NOMO-1 (cell line): ENCODE measurements at regions not wholly inside any gene's neighbourhood (a gene's known extent, or its start where the extent isn't known, plus 50 kb on each side); places are given as distances from the start of the nearest gene placed in this dataset.
"Not testable (repeated sequence)": the region's sequence is repeated elsewhere in the genome, so short reads cannot be mapped to it uniquely, and the experiment has no call there.

Source experiments
- DNase-seq, 2 experiments: peaks; one replicate each; lab custom pipeline; 2025; ENCODE audit not compliant: unreplicated experiment in 2 of 2; lab: John Stamatoyannopoulos, UW

DNA sequence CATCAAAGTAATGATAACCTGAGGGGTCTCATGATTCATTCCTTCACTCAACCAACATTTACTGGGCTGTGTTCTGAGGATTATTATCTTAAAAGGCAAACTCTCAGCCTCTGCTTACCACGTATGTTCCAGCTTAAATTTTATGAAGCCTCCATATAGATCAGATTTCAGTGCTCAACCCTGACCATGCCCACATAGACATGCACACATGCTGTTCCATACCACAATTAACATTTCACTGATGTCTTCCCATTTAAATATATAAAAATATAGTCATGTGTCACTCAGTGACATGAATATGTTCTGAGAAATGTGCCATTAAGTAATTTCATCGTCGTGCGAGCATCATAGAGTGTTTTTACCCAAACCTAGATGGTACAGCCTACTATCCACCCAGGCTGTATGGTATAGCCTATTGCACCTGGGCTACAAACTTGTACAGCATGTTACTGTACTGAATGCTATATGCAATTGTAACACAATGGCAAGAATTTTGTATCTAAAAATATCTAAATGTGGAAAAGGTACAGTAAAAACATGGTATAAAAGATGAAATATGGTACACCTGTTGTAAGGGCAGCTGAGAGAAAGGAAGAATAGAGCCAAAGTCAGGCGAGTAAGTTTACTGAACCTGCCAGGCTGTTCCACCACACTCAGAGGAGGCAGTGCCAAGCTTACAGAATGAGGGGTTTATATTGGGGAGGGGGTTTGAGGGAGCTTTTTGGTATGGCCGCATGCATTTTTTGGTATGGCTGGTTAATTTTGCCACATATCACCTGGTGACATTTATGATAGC lies 134.7 kb upstream of the ETV3 start:
- DNase-seq = no peak

DNA sequence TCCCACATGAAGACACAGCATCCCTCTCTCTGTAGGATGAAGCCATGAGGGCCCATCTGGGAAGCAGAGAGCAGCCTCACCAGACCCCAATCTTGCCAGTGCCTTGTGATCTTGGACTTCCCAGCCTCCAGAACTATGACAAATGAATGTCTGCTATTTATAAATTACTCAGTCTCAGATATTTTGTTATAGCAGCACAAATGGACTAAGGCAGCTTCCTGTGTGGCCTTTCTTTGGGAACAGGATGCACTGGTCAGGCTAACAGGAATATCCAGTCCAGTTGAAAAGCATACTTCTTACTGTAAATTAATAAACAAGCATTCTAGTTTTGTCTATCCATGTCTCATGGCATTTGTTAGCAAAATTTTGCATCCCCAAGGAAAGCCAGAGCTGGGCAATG lies 134.1 kb upstream of the ETV3 start:
- DNase-seq = no peak

DNA sequence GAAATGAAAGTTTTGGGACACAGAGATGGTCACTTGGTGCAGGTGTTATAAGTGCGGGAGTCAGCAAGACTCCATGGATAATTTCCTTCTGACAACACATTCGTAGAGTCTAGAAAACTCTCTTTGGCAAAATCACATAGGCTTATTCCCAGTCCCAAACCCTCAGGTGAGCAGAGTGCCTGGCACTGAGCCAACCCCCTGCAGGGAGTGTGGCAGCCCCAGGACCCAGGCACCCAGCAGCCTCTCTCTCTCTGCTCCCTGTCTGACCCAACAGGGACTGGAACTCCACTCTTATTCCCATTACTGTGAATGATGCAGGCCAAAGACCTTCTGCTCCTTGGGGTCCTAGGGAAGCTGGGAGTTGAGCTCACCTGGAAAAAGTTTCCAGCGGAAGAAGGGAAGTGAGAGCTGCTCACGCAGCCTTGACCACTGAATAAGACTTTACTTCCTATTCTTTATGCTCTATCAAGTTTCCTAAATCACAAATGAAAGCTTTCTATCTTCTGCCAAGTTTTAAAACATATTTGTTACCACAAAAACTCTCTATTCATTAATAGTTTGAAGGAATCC lies 132.6 kb upstream of the ETV3 start:
- no peak for DNase-seq

DNA sequence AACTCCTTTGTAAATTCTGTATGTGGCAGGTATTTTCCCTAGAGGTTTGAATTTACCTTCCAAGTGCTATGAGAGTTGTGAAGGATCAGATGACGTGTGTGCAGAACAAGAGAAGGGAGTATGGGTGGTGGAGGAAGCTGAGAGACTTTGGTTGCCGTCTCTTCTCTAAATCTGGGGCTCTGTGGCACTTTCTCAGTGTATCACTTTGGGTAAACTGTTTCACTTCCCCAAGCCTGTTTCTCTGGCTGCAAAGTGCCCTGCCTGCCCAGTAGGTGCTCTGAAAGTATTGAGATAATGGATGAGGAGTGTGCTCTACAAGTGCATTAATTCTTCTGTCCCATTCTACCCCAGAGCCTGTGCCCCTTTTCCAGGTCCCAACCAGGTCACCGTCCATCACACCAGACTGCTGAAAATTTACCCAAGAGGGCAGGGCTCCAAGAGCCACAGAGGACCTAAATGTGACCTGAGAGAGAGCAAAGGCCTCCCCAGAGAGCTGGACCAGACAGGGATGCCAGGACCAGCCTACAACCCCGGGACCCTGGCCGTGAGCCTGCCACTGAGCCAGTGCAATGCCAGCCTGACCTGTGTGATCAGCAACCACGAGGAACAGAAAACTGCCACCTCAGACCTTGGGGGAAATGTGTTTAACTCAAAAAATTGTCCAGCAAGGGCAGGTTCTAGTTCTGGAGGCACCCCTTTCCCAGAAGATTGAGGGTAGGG lies 131.6 kb upstream of the ETV3 start:
- peak; percentile 37 to 69 for DNase-seq

DNA sequence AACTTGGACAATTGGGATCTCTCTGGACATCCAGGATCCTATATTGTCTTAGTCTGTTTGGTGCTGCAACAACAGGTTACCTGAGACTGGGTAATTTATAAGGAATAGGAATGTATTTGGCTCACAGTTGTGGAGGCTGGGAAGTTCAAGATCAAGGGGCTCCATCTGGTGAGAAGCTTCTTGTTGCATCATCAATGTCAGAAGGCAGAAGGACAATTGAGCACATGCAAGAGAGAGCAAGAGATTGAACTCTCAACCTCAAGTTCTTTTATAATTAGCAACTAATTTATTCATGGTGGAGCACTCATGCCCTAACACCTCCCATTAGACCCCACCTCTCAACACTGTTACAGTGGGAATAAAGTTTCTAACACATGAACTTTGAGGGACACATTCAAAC lies 124.7 kb upstream of the ETV3 start:
- no peak for DNase-seq

DNA sequence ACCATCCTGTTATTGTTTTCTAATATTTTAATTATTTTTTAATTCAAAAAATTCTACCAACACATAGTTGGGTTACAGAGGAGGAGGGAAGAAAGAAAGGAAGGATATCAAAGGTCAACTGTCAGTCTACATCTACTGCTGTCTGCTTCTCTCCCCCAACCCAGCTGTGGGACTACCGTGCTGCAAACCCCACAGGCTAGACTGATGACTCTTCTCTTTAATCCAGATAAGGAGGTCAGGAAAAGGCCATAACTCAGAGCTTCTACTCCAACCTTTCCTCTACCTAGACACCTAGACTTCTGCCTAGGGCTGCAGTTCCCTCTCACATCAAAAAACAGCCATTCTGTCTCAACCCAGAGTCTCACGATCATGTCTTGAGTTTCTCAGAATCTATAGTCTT lies 124.2 kb upstream of the ETV3 start:
- no peak for DNase-seq

DNA sequence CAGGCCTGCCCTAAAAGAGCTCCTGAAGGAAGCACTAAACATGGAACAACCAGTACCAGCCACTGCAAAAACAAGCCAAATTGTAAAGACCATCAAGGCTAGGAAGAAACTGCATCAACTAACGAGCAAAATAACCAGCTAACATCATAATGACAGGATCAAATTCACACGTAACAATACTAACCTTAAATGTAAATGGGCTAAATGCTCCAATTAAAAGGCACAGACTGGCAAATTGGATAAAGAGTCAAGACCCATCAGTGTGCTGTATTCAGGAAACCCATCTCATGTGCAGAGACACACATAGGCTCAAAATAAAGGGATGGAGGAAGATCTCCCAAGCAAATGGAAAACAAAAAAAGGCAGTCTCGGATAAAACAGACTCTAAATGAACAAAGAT lies 117.7 kb upstream of the ETV3 start:
- not testable (repeated sequence) for DNase-seq

DNA sequence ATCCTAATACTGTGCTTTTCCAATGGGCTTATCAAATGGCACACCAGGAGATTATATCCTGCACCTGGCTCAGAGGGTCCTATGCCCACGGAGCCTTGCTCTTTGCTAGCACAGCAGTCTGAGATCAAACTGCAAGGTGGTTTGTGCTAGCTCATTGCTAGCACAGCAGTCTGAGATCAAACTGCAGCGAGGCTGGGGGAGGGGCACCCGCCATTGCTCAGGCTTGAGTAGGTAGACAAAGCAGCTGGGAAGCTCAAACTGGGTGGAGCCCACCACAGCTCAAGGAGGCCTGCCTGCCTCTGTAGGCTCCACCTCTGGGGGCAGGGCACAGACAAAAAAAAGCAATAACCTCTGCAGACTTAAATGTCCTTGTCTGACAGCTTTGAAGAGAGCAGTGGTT lies 116.0 kb upstream of the ETV3 start:
- DNase-seq = not testable (repeated sequence)

DNA sequence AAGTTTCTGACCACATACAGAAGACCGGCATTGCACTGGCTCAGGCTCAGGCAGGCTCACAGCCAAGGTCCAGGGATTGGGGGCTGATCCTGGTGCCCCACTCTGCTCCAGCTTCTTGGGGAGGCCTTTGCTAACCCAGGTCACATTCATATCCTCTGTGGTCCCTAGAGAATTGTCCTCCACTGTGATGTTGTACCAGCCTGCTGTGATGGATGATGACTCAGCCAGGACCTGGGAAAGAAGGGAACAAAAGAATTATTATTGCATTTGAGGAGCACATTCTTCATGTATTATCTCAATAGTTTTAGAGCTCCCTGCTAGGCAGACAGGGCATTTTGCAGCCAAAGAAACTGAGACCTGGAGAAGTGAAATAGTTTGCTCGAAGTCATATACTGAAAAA lies 114.3 kb upstream of the ETV3 start:
- no peak for DNase-seq

DNA sequence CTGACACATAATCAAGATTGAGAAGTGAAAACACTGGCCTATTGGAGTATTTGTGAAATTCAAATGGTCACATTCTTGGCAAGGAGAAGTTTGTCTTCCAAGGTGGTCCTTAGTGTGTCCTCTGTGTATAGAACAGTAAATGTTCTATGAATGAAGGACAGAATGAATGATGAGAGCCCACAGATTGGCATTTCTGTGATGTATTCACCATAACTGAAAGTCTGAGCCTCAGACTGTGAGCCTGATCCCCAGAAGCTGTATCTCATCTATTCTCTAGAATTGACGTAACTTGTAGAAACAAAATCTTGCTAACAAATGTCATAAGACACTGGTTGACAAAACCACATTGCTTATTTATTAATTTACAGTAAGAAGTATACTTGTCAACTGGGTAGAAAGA lies 111.5 kb upstream of the ETV3 start:
- no peak for DNase-seq

DNA sequence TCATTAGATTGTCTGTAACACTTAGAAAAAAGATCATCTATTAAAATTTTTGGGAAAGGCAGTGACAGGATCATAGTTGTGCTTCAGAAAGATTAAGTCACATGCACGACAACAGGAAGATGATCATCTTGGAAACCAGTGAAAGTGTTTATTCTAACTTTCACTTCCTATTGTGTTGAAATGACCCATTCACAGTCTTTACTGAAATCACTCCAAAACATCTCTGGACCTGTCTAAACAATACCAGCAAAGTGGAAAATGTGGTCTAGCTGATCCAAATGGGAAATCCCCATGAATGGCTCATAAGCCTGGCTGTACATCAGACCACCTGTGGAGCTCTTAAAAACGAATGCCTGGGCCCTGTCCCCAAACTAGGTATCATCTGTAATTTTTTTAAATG lies 111.1 kb upstream of the ETV3 start:
- DNase-seq = peak in 1 of 2 experiments; percentile 78

DNA sequence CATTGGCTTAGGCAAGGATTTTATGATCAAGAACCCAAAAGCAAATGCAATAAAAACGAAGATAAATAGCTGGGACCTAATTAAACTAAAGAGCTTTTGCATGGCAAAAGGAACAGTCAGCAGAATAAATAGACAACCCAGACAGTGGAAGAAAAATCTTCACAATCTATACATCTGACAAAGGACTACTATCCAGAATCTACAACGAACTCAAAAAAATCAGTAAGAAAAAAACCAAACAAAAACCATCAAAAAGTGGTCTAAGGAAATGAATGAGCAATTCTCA lies 109.5 kb upstream of the ETV3 start:
- DNase-seq = not testable (repeated sequence)

DNA sequence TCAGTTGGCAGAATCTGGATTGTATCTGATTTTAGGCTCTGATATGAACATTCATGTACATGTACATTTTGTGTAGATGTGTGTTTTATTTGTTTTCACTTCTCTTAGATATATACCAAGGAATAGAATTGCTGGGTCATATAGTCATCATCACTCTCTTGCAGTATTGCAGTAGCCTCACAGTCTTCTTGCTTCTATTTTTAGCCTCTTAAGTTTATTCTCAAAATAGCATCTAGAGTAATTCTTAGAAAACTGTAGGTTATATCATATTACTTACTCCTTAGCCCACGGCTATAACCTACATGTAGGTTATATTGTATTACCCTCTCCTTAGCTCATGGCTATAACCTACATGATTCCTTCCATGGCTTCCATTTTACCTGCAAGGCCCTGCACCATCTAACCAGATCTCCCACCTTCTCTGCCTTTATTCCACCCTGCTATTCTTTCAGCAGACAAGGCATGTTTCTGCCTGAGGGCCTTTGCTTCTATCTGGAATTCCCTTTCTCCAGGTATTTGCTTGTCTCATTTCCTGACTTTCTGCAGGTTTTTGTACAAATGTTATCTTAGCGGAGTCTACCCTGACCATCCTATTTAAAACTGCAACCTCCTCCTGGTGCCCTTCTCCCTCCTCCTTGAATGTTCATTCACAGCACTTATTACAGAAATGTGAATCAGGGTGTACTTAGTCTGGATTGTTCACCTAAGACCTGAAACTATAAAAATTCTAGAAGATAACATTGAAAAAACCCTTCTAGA lies 109.0 kb upstream of the ETV3 start:
- no peak for DNase-seq

DNA sequence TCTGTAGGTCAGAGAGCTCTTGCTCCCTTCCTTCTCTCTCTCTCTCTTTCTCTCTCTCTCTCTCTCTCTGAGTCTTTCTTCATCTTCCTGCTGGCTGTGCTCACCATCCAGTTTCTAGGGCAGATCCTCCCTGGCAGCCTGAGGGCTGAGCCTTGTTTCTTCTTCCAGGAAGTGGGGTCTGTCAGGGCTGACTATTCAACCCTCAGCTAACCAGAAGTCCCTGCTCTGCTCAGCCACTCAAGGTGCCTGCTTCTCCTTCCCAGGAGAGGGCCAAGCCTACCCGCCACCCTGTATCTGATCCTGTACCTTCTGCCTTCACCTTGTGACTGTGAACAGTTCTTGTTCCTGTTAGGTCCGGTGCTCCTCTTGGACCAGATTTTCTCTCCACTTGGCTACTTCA lies 107.6 kb upstream of the ETV3 start:
- no peak for DNase-seq

DNA sequence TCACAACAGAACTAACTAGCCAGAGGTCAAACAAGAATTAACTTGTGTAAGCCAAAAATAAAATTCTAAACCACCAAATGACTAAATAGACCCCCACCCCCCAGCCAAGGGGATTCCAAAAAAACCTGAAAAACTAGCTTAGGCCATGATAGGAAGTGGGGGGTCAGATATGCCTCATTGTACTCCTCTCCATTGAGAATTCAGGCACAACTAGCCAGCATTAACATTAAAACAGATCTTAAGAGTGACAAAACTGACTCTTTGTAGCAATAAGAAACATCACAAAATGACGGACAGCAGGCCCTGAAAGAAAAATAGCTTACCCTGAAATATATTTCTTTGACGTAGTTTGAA lies 103.0 kb upstream of the ETV3 start:
- no peak for DNase-seq

DNA sequence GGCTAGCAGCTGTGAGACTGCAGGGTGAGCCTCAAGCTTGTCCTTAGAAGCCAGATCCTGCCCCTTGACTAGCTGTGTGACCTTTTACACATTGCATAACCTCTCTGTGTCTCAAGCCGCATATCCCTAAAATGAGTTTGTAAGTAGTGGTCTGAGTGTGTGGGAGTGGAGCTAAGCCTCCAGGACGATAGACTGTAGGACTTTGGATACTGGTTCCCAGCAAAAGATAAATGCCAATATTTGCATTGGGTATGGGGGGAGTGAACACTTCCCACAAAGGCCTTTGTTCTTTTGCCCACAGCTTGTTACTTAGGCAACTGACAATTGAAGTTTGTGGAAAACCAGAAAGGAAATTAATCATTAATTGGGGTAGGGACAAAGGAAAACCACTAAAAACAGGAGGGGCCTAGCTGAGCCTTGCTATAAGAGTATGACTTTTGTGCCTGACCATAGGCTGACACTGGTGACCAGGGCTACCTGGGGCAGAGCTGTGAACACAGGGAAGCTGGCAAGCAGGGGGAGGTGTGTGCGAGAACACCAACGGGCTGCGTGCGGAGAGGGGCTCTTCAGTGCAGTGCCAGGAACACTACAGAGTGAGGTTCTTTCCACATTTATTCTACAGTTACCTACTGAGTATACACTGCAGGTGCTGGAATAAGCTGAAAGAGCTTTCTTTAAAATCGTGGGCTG lies 102.4 kb upstream of the ETV3 start:
- DNase-seq = no peak

DNA sequence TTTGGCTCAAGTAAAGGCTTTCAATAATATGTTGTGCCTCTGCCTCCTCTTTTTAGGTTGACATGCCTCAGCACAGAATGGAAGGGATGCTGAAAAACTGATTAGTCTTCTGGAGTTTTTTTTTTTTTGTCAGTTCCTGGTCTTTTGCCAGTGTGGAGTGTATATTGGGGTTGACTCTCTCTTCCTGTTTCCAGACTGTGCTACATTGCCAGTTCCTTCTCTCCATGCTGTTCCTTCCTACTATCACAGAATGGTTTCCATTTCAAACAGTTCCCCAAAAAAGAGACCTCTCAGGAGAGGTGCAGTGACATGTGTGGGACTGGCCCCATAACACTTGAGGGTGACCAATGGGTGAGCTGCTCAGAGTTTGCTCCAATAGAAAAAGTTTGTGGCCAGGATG lies 101.7 kb upstream of the ETV3 start:
- DNase-seq = no peak

DNA sequence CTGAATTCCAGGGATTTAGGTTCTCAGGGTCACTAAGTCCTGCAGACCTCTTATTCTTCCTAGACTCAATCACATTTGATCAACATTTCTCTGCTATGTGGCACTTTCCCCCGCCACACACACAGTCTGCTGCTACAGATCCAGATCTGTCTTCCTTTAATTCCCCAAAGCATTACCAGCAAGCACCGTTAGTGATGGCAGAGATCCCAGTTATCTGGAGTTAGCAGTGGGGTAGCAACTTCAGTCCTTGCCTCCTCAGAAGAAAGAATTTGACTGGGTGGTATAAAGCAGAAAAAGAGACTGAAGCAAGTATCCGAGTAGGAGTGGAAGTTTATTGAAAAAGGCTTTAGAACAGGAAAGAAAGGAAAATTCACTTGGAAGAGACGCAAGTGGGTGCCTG lies 100.4 kb upstream of the ETV3 start:
- DNase-seq = no peak

DNA sequence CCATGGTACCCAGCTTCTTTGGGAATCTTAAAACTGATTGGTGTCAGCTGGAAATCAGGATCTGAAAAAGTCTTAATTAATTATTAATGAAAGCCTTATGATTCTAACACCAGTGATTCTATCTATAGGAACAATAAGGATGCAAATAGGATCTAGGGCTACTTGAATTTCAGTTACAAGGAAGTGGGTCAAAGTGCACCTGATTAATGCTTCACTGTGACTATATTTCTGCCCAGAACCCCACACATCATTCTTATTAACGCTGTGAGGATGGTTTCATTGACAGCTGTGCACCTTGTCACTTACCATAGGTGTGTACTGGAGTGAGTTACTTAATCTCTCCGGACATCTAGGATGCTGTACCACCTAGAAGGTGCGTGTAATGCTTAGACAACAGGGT lies 99.8 kb upstream of the ETV3 start:
- no peak for DNase-seq

DNA sequence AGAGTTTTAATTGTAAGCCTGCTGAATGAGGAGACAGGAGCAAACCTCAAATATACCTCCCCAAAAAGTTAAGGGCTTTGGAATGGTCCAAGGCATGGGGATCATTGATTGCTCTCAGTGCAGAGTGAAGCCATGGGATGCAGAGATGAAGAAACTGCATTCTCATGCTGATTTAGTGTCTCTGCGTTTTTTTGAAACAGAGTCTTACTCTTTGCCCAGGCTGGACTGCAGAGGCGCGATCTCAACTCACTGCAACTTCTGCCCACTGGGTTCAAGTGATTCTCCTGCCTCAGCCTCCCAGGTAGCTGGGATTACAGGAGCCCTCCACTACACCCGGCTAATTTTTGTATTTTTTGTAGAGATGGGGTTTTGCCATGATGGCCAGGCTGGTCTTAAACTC lies 99.3 kb upstream of the ETV3 start:
- DNase-seq = no peak

DNA sequence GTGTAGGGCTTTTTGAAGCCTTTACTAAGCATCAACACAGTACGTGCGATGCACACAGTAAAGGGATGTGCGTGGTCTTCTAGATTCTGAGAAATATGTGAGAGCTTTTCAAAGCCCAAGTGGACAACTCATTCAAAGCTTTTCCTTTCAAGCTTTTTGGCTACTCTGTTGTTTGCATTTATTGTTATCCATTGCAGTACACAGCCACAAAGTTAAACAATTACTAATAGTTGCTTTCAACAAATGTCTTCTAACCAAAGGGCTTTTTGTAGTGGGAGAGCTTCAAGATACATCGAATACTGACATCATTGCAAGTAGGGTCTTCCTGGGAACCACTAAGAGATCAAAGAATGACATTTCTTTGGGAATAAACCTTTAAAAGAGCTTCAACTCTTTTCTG lies 97.9 kb upstream of the ETV3 start:
- no peak for DNase-seq
